ENCODE measurements at regions not wholly inside any gene's neighbourhood (a gene's known extent, or its start where the extent isn't known, plus 50 kb on each side); places are given as distances from the start of the nearest gene placed in this dataset.

DNA sequence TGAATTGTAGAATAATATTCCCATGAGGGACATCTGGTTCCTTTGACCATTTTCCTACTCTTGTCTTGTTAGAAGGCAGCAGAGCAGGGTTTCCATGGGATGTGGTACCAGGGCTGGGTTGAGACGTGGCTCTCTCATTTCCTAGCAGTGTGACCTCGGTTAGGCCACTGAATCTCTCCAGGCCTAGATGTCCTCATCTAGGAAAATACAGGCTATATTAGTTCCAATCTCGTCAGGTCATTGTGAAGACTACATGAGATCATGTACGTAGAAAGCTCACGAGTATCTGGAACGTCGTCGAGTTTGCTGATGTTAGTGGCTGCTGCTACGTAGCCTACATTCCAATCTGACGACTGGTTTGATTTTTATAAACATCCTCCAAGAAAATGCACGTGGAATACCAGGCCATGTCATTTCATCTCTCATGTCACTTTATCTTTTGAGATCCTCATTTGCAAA is 278.2 kb upstream of the GATB start:
- no peak for DNase-seq (ENCODE audit: low read depth in 2 of 3, low spot score in 1 of 3)

DNA sequence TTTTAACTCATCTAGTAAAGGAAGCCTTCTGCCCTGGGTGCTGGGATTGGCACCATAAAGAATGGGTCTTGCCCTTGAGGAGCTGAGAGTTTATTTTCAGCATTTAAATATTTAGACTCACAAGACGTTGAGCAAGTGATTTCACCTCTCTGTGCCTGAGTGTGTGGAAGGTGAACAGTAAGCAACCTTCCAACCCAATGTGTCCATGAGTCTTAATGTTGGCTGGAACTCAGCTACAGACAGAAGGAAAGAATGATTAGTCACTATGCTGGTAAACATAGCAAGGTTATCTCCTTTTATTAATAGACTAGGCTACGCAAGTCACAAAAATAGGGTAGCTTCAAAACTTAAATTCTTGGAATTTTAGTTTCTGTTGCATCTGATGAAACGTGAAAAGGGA is 277.4 kb upstream of the GATB start:
- DNase-seq (ENCODE audit: low read depth in 2 of 3, low spot score in 1 of 3) = no peak

GRCh38 chr4:152037435-152037834 is 276.6 kb upstream of the GATB start:
- DNase-seq (ENCODE audit: low read depth in 2 of 3, low spot score in 1 of 3) = no peak

DNA sequence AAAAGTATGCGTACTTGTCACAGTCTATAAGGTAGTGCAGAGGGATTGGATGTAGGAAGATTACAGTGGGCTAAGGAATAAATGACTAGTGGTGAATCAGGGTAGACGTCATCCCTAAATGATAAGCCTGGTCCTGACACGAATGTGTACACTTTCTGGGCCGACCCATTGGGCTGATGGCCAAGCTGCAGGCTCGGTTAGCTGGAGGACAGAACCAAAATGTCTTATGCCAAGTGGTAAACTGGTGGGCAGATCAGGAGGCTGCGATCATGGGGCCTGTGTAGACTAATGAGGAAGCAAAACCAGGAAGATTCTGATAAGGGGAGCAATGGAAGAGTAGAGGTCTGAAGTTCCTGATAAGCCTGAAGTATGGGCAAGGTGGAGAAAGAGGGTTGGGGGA is 272.8 kb upstream of the GATB start:
- DNase-seq (ENCODE audit: low read depth in 2 of 3, low spot score in 1 of 3) = no peak

DNA sequence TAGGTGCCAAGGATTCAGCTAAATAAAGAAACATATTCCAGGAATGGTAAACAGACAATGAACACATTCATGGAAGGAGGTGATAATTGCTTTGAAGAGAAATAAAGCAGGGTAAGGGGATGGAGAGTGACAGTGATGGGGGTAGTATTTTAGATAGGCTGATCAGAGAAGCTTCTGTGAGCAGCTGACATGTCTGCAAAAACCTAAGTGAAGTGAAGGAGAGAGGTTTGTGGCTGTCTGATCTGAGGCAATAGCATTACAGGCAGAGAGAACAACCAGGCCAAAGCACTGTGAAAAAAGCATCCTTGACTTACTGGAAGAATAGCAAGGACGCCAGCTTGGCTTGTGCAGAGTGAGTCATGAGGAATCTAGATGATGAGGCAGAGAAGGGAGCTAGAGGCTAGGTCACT is 271.9 kb upstream of the GATB start:
- DNase-seq (ENCODE audit: low read depth in 2 of 3, low spot score in 1 of 3) = no peak

GRCh38 chr4:152029631-152030030 is 268.8 kb upstream of the GATB start:
- no peak for DNase-seq (ENCODE audit: low read depth in 2 of 3, low spot score in 1 of 3)

DNA sequence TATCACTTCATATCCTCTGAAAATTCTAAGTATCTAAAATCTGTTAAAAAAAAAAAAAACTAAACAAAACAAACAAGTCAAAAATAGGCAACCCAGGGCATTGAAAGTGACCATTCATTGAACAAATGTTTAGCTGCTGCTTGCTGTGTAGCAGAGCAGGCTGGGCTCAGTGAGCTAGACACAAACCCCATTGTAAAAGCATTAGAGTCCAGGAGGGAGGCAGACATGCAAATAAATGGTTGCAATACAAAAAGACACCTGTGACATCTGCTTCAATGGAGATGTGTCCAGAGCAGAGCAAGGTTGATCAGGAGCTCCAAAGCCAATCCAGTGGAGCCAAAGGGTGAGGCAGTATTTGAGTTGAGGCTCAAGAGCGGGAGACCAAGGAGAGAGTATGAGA is 267.3 kb upstream of the GATB start:
- no peak for DNase-seq (ENCODE audit: low read depth in 2 of 3, low spot score in 1 of 3)

GRCh38 chr4:152024881-152025280 is 264.1 kb upstream of the GATB start:
- DNase-seq (ENCODE audit: low read depth in 2 of 3, low spot score in 1 of 3) = no peak

- DNase-seq (ENCODE audit: low read depth in 2 of 3, low spot score in 1 of 3) = no peak
These were observed 262.9 kb upstream of the GATB start for GRCh38 chr4:152023674-152024073.

DNA sequence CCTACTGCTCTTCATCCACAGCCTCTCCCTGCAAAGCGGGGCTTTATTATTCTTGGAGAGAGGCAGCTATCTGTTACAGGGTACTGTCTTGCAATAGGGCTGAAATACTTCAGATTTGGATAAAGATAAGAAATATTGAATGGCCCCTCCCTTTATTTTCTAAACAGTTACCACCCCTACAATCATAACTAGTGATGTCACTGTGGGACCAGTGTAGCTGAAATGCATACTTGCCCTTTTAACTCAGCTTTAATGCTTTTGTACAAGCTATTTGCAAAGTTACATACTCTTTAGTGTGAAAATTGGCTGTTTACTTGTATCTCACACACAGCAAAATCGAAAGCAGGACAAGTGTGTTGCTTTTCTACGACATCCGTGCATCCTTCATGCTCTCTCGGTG is 261.7 kb upstream of the GATB start:
- DNase-seq (ENCODE audit: low read depth in 2 of 3, low spot score in 1 of 3) = no peak

- DNase-seq (ENCODE audit: low read depth in 2 of 3, low spot score in 1 of 3) = no peak
These were observed 261.1 kb upstream of the GATB start for GRCh38 chr4:152021788-152022438.

DNA sequence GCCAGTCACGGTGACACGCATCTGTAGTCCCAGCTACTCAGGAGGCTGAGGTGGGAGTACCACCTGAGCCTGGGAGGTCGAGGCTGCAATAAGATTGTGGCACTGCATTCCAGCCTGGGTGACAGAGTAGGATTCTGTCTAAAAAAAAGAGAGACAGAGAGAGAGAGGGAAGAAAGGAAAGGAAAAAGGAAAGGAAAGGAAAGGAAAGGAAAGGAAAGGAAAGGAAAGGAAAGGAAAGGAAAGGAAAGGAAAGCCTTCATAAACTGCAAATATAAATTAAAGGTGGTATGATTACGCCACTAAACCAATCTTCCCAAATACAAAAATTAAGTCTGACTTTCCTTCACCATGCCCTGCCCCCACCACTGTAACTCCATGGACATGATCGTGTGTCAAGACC is 259.3 kb upstream of the GATB start:
- DNase-seq (ENCODE audit: low read depth in 2 of 3, low spot score in 1 of 3) = no peak

GRCh38 chr4:152016303-152016620 is 255.5 kb upstream of the GATB start:
- no peak for DNase-seq (ENCODE audit: low read depth in 2 of 3, low spot score in 1 of 3)

- DNase-seq (ENCODE audit: low read depth in 2 of 3, low spot score in 1 of 3) = no peak
These were observed 254.9 kb upstream of the GATB start for GRCh38 chr4:152015597-152016302.

DNA sequence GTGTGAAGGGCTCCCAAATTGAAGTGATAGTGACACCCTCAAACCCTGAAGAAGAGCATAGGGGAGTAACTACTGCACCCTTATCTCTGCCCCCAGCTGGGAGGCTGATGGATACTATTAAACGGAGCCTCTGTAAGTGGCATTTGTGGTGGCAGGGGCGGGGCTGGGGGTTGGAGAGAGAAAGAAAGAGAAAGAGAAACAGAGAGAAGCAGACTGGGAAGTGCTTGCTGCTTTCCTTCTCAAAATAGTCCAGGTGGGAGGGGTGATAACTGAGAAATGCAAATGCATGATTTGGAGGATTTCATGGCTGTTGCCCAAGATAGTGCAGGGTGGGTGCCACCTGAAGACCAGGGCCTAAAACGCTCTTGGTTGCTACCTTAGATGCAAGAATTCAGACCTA is 253.5 kb upstream of the GATB start:
- DNase-seq (ENCODE audit: low read depth in 2 of 3, low spot score in 1 of 3) = peak; percentile 1 to 28 (median 20)

GRCh38 chr4:152011469-152011868 is 250.7 kb upstream of the GATB start:
- no peak for DNase-seq (ENCODE audit: low read depth in 2 of 3, low spot score in 1 of 3)

- DNase-seq (ENCODE audit: low read depth in 2 of 3, low spot score in 1 of 3) = no peak
These were observed 249.9 kb upstream of the GATB start for GRCh38 chr4:152010710-152011079.

- no peak for DNase-seq (ENCODE audit: low read depth in 2 of 3, low spot score in 1 of 3)
These were observed 249.3 kb upstream of the GATB start for GRCh38 chr4:152009983-152010709.

DNA sequence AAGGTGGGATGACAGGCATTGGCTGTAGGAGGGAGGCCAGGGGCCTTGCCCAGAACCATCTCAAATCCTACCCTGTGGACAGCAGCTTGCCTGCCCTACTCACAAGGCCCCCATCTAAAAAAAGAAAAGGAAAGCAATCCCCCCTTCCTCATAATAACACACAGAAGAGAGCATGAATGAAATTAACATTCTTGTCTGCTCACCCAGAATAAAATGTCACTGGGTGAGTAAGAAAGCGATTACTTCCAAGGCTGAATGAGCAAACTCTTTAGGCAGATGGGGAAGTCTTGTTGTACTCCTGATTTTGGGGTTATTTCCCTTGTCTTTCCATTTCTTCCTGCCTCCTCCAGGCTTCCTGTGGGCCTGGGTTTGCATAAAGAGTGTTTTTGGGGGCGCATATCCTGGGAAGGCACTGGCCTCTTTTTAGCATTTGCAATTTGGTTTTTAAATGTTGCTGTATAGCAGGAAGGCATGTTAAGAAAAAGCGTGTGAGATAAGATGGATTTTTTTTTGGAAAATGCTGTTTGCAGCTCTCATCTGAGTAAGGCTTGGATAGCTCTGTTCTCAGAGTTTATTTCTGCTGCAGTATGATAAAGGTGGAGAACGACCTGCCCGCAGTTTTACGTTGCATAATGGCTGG is 248.3 kb upstream of the GATB start:
- DNase-seq (ENCODE audit: low read depth in 2 of 3, low spot score in 1 of 3) = no peak

DNA sequence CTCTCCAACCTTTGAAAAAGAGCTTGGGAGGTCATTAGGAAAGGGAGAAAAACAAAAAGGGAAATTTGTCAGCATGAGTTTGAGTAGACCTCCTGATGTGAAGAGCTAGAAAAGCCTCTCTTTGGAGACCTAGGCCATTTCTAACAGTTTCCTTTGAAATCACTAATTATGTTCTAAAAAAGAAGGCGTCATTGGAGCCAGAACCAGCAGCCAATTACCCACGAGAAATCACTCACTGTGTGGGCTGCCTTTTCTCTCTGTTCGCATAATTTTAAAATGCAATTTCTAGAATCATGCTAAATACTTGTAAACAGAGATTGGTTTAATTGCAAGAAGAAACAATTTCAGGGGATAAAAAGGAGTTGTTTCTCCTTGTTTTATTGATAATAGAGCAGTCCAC is 246.3 kb upstream of the GATB start:
- DNase-seq (ENCODE audit: low read depth in 2 of 3, low spot score in 1 of 3) = no peak

- no peak for DNase-seq (ENCODE audit: low read depth in 2 of 3, low spot score in 1 of 3)
These were observed 244.0 kb upstream of the GATB start for GRCh38 chr4:152004801-152005200.

- DNase-seq (ENCODE audit: low read depth in 2 of 3, low spot score in 1 of 3) = no peak
These were observed 239.7 kb upstream of the GATB start for GRCh38 chr4:152000518-152000917.

Data from stimulated activated CD4-positive, alpha-beta T cell treated with anti-CD3 and anti-CD28 coated beads, Interleukin-12 subunit alpha, Interleukin-12 subunit beta, amount 100 ng/mL, for 48 hours (primary cell).